Endometrium (tissue), 2 donors: ENCODE measurements at regions not wholly inside any gene's neighbourhood (a gene's known extent, or its start where the extent isn't known, plus 50 kb on each side); places are given as distances from the start of the nearest gene placed in this dataset.
"Not testable (repeated sequence)": the region's sequence is repeated elsewhere in the genome, so short reads cannot be mapped to it uniquely, and the experiment has no call there.

Experiments used
- FAIRE-seq: peaks from 2 replicates; lab custom pipeline; 2012; peaks lifted over from hg19 to GRCh38; lab: Jason Lieb, UNC
- donor health status: control.
- donor health status: control.

GRCh38 chr11:70894566-70895365, 357.6 kb downstream of the SHANK2 start:
- FAIRE-seq: no peak

- FAIRE-seq: no peak
These were observed 357.1 kb downstream of the SHANK2 start for GRCh38 chr11:70895366-70895670.

- FAIRE-seq: no peak
These were observed 354.9 kb downstream of the SHANK2 start for GRCh38 chr11:70897429-70897828.

- no peak for FAIRE-seq
These were observed 352.8 kb downstream of the SHANK2 start for GRCh38 chr11:70899616-70900015.

GRCh38 chr11:70900540-70900939, 351.8 kb downstream of the SHANK2 start:
- no peak for FAIRE-seq

GRCh38 chr11:70901951-70902521, 350.3 kb downstream of the SHANK2 start:
- FAIRE-seq: no peak

- FAIRE-seq: not testable (repeated sequence)
These were observed 349.1 kb downstream of the SHANK2 start for GRCh38 chr11:70903229-70903628.

- FAIRE-seq: no peak
These were observed 346.3 kb downstream of the SHANK2 start for GRCh38 chr11:70906101-70906500.

GRCh38 chr11:70908223-70908622, 344.2 kb downstream of the SHANK2 start:
- FAIRE-seq: no peak

- no peak for FAIRE-seq
These were observed 341.5 kb downstream of the SHANK2 start for GRCh38 chr11:70910835-70911234.

GRCh38 chr11:70912226-70912840, 340.0 kb downstream of the SHANK2 start:
- no peak for FAIRE-seq

GRCh38 chr11:70913715-70914231, 338.6 kb downstream of the SHANK2 start:
- FAIRE-seq: no peak

GRCh38 chr11:70914496-70914895, 337.9 kb downstream of the SHANK2 start:
- no peak for FAIRE-seq

- FAIRE-seq: no peak
These were observed 337.0 kb downstream of the SHANK2 start for GRCh38 chr11:70915158-70915985.

- no peak for FAIRE-seq
These were observed 336.0 kb downstream of the SHANK2 start for GRCh38 chr11:70916351-70916750.

GRCh38 chr11:70918242-70918641, 334.1 kb downstream of the SHANK2 start:
- no peak for FAIRE-seq

GRCh38 chr11:70921804-70922203, 330.6 kb downstream of the SHANK2 start:
- FAIRE-seq: no peak

- FAIRE-seq: no peak
These were observed 328.3 kb downstream of the SHANK2 start for GRCh38 chr11:70924108-70924507.

GRCh38 chr11:70925238-70925637, 327.1 kb downstream of the SHANK2 start:
- no peak for FAIRE-seq

GRCh38 chr11:70926543-70927201, 325.7 kb downstream of the SHANK2 start:
- FAIRE-seq: no peak

- FAIRE-seq: no peak
These were observed 323.4 kb downstream of the SHANK2 start for GRCh38 chr11:70928854-70929598.
